Stimulated activated CD4-positive, alpha-beta T cell treated with anti-CD3 and anti-CD28 coated beads, TNF-alpha, amount 100 ng/mL, for 1 hour (primary cell): ENCODE measurements at regions not wholly inside any gene's neighbourhood (a gene's known extent, or its start where the extent isn't known, plus 50 kb on each side); places are given as distances from the start of the nearest gene placed in this dataset.

ENCODE experiments used
- DNase-seq, 3 donors: peaks; one replicate each; pipeline ENCODE4 v3.0.0-alpha.2; 2020; ENCODE audit warnings: low read depth in 3 of 3, low spot score in 1 of 3

DNA sequence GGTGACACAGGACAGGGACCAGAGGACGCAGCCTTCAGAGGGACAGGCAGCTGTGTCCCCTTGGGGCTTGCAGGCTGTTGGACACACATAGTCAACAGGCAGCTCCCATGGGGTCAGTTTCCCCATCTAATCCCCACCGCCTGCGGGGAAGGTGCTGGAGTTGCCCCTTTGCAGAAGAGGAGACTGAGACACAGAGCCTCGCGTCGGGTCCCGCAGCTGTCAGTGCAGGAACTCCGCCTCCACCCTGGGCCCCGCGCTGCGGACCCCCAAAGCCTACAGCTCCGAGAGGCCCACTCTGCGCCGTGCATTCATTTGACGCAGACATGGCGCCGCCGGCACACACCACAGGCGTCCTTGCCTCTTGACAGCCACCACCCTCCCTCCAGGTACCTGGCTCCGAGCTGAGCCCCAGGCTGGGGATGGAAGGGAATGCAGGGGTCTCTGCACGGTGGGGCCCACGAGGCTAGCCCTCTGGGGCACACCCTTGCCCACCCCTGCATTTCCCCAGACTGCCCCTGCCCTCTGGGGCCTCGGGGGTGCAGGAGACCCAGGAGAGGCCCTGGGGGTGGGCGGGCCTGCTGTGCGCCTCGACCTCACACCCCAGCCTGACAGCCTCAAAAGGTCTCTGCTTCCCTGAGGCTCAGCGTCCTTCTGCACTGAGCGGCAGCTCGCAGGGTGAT lies 88.5 kb upstream of the ACTRT2 start:
- no peak for DNase-seq

DNA sequence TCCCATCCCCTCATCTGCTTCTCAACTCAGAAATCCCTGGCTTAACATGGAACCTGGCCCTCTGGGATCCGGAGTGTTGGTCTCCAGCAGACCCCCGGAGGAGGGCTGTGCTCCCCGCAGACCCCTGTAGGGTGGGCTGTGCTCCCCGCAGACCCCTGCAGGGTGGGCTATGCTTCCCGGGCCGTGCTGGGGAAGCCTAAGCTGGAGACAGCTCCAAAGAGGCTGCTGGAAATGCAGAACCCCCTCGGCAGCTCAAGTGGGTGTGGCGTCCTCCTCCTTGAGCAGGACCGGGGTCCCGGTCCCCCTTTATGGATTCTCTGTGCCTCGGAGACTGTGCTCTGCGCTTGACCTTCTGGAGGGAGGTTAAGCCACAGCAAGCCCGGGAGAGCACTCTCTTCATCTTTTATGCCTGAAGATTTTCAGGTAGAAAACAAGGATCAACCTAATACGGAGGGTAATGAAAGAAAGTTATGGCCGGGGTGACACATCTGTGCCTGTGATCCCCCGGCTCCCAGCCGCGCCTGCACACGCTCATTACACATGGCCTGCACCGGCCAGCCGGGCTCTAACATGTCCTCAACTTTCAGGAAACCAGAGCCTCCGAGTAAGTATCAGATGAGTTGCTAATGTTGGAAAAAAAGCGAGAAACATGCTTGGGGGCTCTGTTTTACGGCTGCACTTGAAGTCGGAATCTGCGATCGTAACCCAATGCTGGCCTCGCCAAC lies 87.7 kb upstream of the ACTRT2 start:
- no peak for DNase-seq

DNA sequence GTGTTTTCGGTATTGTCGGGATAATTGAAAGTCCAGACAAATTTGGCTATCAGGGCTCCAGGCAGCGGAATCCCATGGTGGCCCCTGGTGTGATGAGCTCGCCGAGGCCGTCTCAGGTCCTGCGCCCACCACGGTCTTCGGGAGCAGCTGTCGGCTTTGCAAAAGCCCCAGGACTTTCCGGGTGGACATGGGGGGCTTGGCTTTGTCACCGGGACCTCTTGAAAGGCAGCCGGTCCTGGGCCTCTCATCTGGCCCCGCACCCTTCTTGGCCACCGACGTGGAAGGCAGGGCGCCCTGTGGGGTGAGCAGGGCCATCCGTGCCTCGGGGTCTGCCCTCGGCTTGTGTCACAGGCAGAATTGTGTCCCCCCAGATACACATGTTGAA lies 87.1 kb upstream of the ACTRT2 start:
- DNase-seq, result no peak

DNA sequence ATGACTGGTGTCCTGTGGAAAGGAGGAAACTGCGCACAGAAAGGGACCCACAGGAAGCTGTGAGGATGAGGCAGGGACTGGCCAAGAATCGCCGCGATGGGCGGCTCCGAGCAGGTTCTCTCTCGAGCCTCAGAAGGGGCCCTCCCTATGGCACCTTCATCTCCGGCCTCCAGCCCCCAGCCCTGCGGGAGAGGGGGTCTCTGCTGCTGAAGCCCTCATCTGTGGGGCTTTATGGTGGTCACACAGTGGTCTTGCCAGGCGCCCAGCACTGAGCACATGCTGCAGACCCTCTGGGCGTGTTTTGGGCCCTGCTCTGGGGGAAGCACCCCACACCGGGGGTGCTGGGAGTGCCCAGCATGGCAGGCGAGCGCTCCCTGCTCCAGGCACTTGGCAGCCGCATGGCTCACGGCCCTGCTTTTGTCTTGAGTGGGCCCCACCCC lies 86.6 kb upstream of the ACTRT2 start:
- no peak for DNase-seq

DNA sequence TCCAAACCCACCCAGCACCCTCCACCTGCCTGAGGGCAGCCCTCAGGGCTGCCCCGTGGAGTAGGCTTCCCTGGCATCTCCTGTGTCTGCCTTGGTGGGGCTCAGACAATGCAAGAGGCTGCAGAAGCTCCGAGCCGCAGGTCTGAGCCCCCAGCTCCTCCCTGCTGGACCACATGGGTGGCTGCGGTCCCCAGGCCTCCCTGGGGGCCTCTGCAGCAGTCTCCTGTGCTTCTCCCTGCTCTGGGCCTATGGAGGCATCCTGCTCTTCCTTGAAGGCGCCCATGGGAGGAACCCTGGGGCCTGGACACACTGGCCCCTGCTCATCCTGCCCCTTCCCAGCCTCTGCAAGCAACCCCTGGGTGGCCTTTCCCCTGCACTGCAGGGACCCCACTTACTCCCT lies 86.1 kb upstream of the ACTRT2 start:
- no peak for DNase-seq

DNA sequence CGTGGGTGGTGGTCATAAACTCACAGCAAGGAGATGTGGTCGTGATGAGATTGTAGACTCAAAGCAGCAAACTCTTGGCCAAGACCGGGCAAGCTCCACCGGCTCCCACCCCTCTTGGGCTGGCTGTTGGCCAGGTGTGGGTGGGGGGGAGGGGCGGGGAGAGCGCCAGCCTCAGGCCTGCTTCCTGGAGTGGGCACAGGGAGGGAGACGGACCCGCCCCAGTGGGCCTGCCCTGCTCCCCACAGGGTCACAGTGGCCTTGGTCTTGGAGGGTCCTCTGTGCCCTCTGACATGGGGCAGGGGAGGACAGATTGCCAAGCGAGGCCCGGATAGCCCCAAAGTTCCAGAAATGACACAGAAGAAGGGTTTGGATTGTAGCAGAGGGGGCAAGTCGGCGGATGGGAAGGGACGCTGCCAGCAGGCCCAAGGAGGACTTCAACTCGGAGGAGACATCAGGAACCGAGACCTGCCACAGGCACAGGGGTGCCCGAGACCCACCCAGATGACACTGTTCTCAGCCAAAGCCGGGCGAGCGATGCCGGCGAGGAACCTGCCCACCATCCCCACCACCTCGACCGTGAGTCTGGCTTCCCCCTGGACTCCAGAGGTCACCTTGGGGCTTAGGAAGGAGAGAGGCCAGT lies 85.4 kb upstream of the ACTRT2 start:
- DNase-seq, result no peak

DNA sequence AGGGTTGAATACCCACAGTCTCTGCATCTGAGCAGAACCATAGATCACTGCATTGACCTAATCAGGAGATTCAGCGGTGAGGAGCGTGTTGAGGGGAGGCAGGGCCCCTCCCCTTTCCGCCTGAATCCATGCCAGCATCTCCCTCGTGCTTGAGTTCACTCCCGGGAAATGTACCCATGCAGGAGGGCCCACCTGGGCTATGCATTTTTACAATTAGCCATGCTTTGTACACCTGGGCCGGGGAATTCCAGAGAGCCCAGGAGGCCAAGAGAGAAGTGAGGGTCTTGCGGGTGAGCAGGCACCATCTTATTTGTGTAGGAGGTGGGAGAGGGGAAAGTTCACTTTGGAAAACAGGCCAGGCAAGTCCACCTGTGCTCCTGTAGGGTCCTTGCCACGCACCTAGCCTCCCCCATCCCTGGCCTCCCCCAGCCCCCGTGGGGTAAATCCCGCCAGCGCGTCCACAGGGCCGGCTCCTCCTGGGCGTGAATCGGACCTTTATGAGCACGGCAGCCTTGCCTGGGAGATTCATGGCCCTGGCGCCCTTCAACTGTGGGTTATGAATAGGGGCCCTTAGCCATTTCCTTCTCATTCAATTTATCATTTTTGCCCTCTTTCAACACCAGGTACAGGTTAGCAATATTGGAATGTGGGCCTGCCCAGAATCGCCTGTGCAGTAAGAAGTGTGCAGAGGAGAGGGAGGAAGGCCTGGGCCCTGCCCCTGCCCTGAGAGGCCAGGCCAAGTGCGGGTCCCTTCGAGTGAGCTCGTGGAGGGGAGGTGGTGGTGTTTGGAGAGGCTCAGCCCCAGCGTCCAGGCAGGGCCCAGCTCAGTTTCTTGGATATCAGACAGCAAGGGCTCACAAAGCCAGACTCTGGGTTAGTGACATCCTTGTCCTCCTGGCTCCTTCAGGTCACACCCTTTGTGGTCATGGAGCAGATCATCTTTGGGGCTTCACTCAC lies 84.4 kb upstream of the ACTRT2 start:
- no peak for DNase-seq

DNA sequence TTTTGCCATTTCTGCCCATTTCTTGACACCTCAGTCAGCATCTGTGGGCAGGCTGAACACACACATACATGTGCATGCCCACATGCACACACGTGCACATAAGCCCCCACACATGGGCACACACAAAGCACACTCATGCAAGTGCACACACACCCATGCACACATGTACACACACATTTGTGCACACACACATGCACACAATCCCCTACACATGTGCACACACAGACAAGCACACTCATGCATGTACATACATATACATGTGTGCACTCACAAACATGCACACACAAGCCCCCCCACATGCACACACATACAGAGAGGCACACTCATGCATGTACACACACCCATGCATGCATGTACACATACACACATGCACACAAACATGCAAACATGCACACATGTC lies 83.5 kb upstream of the ACTRT2 start:
- no peak for DNase-seq

DNA sequence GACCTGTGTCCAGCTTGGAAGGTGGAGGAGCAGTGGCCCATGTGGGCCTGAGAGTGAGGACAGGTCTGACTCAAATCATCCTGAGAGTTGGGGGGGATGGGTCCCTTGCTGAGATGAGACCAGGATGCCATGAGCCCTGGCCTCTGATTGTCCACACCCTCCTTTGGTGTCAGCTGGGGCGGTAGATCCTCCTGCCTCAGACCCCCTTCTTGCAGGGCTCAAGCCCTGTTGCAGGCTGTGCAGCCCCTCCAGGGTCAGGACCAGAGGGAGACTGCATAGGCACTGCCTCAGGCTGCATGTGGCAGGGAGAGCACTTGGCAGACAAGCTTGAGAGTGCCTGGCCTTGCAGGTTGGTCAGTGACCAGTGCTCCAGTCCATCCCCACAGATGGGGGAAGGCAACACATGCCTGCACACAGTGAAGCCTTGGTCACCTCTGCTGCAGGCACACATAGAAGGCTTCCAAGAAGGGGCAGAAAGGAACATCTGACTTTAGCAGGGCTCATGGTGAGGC lies 82.2 kb upstream of the ACTRT2 start:
- no peak for DNase-seq

DNA sequence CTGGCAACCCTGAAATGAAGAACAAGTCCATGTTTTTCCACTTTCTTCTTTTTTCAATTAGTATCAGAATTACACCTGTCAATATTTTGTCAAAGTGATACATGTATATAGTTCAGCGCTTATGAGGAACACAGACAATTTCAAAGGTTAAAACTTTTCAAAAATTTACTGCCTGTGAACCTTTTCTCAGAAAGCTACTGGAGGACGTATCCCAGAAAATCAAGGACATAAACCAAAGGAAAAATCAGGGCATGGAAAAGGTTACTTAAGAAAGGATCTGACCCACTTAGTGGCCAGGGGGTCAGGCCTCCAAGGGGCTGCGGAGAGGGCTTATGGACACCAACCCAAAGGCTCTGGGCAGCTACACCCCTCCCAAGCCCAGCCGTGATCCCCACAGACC lies 81.1 kb upstream of the ACTRT2 start:
- no peak for DNase-seq

DNA sequence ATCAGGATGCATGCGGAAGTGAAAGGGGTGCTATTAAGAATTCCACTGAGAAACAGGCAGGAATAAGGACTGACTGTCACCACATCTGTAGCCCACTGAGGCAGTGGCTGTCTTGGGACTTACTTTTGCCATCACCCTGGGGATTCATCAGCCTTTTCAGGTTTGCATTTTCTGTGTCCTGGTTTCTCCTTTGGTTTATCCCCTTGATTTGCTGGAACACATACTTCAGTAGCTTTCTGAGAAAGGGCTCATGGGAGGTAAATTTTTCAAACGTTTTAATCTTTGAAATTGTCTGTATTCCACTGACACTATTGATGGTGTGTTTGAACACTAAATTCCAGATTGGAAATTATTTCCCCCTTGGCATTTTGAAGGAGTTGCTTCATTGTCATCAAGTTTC lies 80.2 kb upstream of the ACTRT2 start:
- DNase-seq, result no peak

DNA sequence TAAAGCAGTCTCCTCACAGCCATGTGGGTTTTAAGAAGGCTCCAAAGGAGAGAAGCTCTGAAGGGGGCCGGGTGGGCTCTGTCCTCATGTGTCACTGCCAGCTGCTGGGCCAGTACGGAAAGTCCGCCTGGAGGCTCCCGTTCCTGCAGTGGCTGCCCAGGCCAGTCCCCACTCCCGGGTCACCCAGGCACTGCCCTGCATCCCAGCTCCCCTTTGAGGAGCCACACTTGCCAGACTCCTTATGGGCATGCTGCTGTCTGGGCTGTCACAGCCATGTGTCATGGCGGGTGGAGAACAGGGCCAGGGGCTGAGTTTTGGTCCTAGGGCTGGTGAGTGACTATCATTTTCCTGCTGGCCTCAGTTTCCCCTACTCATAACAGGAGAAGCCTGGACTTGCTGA lies 79.4 kb upstream of the ACTRT2 start:
- no peak for DNase-seq

DNA sequence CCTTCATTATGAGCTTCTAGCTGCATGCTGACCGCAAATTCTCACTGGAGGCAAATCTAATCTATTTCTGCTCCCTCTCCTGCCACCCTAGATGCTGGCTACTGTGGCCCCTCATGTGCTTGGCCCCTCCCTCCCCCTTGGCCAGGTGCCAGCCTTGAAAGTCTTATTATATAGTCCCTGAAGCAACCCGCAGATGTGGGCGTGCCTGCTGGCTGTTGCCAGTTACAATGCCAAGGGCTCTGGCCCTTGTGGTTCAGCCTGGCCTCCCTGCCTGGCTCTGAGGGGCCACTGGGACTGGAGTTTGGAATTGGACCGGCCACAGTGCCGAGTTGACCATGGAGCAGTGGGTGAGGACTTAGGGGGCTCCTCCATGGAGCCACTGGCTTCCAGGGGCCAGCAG lies 78.9 kb upstream of the ACTRT2 start:
- no peak for DNase-seq

DNA sequence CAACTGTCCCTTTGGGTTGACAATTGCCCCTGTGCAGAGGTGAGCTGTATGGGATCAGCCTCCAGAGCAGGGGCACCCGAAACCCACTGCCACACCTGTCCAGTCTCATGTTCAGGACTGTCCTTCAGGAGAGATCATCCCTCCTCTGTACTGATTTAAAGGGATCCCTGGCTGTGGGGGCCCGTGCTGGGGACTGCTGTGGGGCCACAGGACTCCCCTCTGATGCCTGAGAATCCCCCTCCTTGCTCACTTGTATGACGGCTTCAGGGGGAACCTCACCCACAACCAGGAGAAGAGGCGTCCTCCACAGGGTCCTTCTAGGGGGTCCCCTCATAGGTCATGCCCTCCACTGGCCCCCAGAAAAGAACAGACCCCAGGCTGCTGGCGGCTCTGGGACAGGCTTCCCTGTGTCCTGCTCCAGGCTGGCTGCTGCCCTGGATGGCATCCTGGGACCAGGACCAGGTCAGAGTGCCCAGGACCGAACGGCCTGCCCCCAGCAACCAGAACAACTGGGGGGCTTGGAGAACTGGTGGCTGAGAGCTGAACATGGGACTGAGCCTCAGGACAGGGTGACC lies 77.5 kb upstream of the ACTRT2 start:
- no peak for DNase-seq

DNA sequence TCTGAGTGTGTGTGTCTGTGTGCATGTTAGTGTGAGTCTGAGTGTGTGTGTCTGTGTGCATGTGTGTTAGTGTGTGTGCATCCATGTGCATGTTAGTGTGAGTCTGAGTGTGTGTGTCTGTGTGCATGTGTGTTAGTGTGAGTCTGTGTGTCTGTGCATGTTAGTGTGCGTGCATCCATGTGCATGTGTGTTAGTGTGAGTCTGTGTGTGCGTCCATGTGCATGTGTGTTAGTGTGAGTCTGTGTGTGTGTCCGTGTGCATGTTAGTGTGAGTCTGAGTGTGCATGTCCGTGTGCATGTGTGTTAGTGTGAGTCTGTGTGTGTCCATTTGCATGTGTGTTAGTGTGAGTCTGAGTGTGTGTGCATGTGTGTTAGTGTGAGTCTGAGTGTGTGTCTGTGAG lies 76.6 kb upstream of the ACTRT2 start:
- no peak for DNase-seq

DNA sequence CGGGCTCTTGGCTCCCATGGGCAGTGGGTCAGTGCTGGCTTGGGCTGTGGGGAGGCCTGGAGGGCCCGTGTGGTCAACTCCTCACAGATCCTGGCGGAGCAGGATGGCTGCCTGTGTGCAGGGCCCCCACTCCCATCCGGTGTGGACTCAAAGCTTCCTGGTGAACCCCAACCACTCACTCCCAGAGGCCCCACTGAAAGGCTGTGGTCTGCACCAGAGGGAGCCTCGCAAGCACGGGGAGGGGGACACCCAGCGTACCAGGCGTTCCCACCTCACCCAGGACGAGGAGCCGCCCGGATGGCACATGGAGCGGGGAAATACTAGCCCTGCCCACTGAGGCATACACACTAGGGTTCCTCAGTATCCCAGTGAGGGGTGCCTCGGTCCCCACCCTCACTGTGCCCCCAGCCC lies 75.4 kb upstream of the ACTRT2 start:
- DNase-seq, result no peak

DNA sequence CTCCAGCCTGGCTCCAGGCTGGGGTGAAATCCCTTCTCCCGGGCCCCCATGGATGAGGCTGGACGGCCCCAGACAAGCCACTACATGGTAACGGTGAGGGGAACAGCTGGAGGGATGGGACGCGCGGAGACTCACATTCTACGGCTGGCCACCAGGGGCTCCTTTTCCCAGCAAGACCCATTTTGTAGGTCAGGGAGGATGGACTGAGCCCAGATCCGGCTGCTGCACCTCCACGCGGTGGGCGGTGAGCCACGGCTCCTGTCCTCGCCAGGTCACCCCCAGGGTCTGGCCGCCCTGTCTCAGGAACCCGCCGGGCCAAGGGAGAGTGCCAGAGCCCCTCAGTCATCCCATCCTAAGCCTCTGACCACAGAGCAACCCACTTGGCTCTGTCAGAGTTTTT lies 75.0 kb upstream of the ACTRT2 start:
- no peak for DNase-seq

DNA sequence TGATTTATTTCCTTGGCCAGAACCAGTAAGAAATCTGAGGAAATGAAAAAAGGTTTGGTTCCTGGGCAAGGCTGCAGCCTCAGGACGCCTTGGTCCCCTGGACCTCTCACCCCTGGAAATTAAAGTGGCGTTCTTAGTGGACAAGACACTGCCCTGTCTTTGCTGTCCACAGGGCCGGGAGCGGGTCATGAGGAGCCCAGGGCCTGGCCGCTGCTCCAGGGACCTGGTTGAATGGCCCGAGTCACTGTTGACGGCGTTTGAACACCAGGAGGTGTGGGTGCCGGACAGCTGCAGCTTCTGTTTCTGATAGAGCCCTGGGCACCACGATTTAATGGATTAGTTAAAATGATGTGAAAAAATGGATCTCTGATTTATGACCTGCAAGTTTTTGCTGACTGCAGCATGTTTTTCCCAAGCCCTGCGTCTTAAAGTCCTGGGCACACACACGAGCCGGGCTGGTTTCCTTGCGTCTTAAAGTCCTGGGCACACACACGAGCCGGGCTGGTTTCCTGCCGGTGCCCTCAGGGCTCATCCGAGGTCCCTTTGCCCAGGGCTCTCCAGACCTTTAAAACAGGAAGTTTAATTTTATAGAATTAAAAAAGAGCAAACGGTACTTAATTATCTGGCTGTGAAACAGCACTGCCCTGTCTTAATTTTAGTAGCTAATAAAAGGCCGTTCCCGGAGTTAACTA lies 74.1 kb upstream of the ACTRT2 start:
- DNase-seq, result no peak

DNA sequence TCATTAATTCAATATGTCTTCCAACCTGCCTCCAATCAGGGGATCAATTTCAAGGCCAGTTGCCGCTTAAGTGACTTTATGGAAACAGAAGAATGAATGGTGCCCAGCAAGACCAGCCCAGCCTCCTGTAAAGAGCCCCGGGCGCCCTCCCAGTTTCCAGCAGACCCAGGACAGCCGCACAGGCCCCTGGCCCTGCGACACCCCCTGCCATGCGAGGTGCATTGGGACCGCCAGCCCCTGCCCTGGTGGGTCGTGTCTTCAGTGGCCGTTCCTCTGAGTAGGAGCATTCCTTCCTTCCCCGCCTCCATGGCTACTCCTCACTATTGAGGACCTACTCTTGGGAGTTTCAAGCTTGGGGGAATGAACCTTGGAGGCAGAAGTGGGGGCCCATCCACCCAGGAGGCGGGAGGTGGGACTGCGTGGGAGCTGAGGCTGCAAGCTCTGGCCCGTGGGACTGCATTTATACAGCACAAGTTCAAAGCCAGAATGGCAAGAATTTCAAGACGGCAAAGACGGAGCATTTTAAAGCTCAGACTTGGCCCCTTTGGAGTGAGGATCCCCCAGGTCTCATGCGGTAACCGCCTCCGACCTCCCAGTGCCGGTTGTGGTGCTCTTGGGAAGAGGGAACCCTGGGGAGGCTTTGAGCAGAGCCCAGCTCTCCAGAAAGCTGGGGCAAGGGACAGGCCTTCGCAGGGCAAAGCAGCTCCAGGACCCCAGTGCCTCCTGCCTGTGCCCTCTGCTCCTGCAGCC lies 73.1 kb upstream of the ACTRT2 start:
- no peak for DNase-seq
